HepG2 (cell line): ENCODE measurements at regions not wholly inside any gene's neighbourhood (a gene's known extent, or its start where the extent isn't known, plus 50 kb on each side); places are given as distances from the start of the nearest gene placed in this dataset.

ENCODE experiments used
- ATAC-seq: fragments of 200-7000 bp; cut with Tn5 transposase; 3 replicates; pipeline ENCODE4 v1.9.1; 2020; ENCODE audit warnings: mild to moderate bottlenecking, moderate library complexity
- BruUV-seq: library from RNA; stranded (reverse); fragments of 400-500 nt; replicated peaks from 2 replicates; lab custom pipeline; 2021; lab: Mats Ljungman, UMichigan
- CTCF ChIA-PET: fragments of 300-600 bp; formaldehyde crosslinking; extraction: SDS; loops from one replicate; lab custom pipeline; 2021; ENCODE audit warnings: low total read pairs, inconsistent platforms, low intra/inter-chr PET ratio; lab: Yijun Ruan, JAX
- POLR2A ChIA-PET: fragments of 350-600 bp; sonication (Branson Sonifier 250); formaldehyde crosslinking; loops from one replicate; lab custom pipeline; 2020; ENCODE audit warnings: antibody characterized with exemption, inconsistent platforms; lab: Yijun Ruan, JAX
- DNase-seq: peaks from one replicate; pipeline ENCODE4 v3.0.0-alpha.2; 2015; ENCODE audit warnings: low spot score
- FAIRE-seq: peaks from 3 replicates; lab custom pipeline; 2011; peaks lifted over from hg19 to GRCh38; lab: Jason Lieb, UNC
- H2AFZ ChIP-seq: one replicate; pipeline ENCODE4 v1.6.1; 2011; ENCODE audit warnings: low read length, inconsistent platforms
- H3K27ac ChIP-seq: fragments of 300-600 bp; 3 replicates; pipeline ENCODE4 v1.8.0; 2011; ENCODE audit warnings: mixed run types, mild to moderate bottlenecking, mixed read lengths, low read length, inconsistent platforms; ENCODE audit not compliant: insufficient read depth; ENCODE audit errors: extremely low read length
- H3K27me3 ChIP-seq, 2 experiments: fragments of 200-600 bp in 1 of 2; 2 replicates in 1 of 2; 3 replicates in 1 of 2; pipeline versions ENCODE4 v1.6.0 to v1.8.0; 2011; ENCODE audit warnings: low read length in 2 of 2, mild to moderate bottlenecking in 2 of 2, moderate library complexity in 2 of 2, inconsistent platforms in 1 of 2; ENCODE audit not compliant: insufficient read depth in 2 of 2, control insufficient read depth in 1 of 2
- H3K36me3 ChIP-seq, 2 experiments: fragments of 200-600 bp in 1 of 2; replicated peaks in 1 of 2; 2 replicates in 1 of 2; 3 replicates in 1 of 2; pipeline versions ENCODE4 v1.5.1 to v1.8.0; 2011; ENCODE audit warnings: low read length in 2 of 2, inconsistent platforms in 1 of 2; ENCODE audit not compliant: insufficient read depth in 2 of 2, control insufficient read depth in 1 of 2
- H3K4me1 ChIP-seq: 2 replicates; pipeline ENCODE4 v1.5.1; 2012; ENCODE audit warnings: low read length, inconsistent platforms; ENCODE audit not compliant: insufficient read depth
- H3K4me2 ChIP-seq: 2 replicates; pipeline ENCODE4 v1.6.0; 2011; ENCODE audit warnings: low read depth, low read length, inconsistent platforms
- H3K4me3 ChIP-seq, 3 experiments: fragments of 200-600 bp in 1 of 3; sonication (generic), shearing (Covaris generic) in 1 of 3; replicated peaks in 1 of 3; 2 replicates each; pipeline ENCODE4 v1.5.1; 2011 to 2016; ENCODE audit warnings: low read length in 3 of 3, inconsistent platforms in 2 of 3, low read depth in 2 of 3, mild to moderate bottlenecking in 2 of 3, control low read depth in 1 of 3, mixed read lengths in 1 of 3; ENCODE audit not compliant: insufficient read depth in 1 of 3
- H3K79me2 ChIP-seq: one replicate; pipeline ENCODE4 v1.6.1; 2011; ENCODE audit warnings: low read length, inconsistent platforms; ENCODE audit not compliant: insufficient read depth
- H3K9ac ChIP-seq: 2 replicates; pipeline ENCODE4 v1.6.0; 2011; ENCODE audit warnings: mild to moderate bottlenecking, low read depth, low read length, inconsistent platforms; ENCODE audit not compliant: insufficient read depth
- H3K9me3 ChIP-seq: 2 replicates; pipeline ENCODE4 v1.5.1; 2012; ENCODE audit warnings: mild to moderate bottlenecking, low read length
- H4K20me1 ChIP-seq: 2 replicates; pipeline ENCODE4 v1.6.0; 2011; ENCODE audit warnings: inconsistent platforms, mild to moderate bottlenecking, low read length, moderate library complexity; ENCODE audit not compliant: insufficient read depth
- ADNP ChIP-seq: sonication (generic); formaldehyde crosslinking; IDR thresholded peaks from 2 replicates; pipeline ENCODE4 v1.4.0; 2020; ENCODE audit warnings: missing genetic modification reagents
- HNRNPL ChIP-seq: fragments of 200-400 bp; formaldehyde crosslinking; IDR thresholded peaks from 2 replicates; pipeline ENCODE4 v1.6.1; 2017; ENCODE audit warnings: mild to moderate bottlenecking, low read depth, low read length
- ISL2 ChIP-seq: sonication (generic); formaldehyde crosslinking; IDR thresholded peaks from 2 replicates; pipeline ENCODE4 v1.5.0; 2020; ENCODE audit warnings: missing genetic modification reagents
- MAFG ChIP-seq: sonication (generic); formaldehyde crosslinking; IDR thresholded peaks from 2 replicates; pipeline ENCODE4 v1.5.1; 2020; ENCODE audit warnings: mild to moderate bottlenecking, missing genetic modification reagents
- RFXAP ChIP-seq: sonication (generic); formaldehyde crosslinking; IDR thresholded peaks from 2 replicates; pipeline ENCODE4 v1.4.0; 2020; ENCODE audit warnings: missing genetic modification reagents, borderline replicate concordance
- RXRA ChIP-seq: sonication (generic); formaldehyde crosslinking; IDR thresholded peaks from 2 replicates; pipeline ENCODE4 v1.5.1; 2020; ENCODE audit warnings: missing genetic modification reagents
- THAP8 ChIP-seq: sonication (generic); formaldehyde crosslinking; IDR thresholded peaks from 2 replicates; pipeline ENCODE4 v1.5.1; 2020; ENCODE audit warnings: missing genetic modification reagents, mild to moderate bottlenecking, borderline replicate concordance
- ZBTB21 ChIP-seq: sonication (generic); formaldehyde crosslinking; IDR thresholded peaks from 2 replicates; pipeline ENCODE4 v1.4.0; 2020; ENCODE audit warnings: missing genetic modification reagents
- ZNF644 ChIP-seq: IDR thresholded peaks from 2 replicates; pipeline ENCODE4 v1.6.1; 2016; ENCODE audit warnings: low read depth
- WGBS: methylation state at CpG from one replicate; pipeline ENCODE4 v1.1.6; 2017; ENCODE audit warnings: low lambda C conversion rate; 5-methylcytosine and 5-hydroxymethylcytosine counted together
- in situ Hi-C: cut with HindIII; loops from 2 replicates; pipeline ENCODE4 v1.10.0; 2017; ENCODE audit warnings: low pct_unique_long_range_greater_than_20kb; ENCODE audit not compliant: extremely low pct_ligation_motif_present
- intact Hi-C: fragments of 100-400 bp; cut with micrococcal nuclease; formaldehyde crosslinking; loops from one replicate; pipeline ENCODE4 v1.10.0; 2022; ENCODE audit not compliant: unreplicated experiment
- TF ChIP-seq, protein P1 (sequence below): sonication (generic); formaldehyde crosslinking; IDR thresholded peaks from 2 replicates; pipeline ENCODE4 v1.4.0; 2020; ENCODE audit warnings: mild to moderate bottlenecking, missing genetic modification reagents

GRCh38 chr18:41820784-41821183 lies 134.2 kb upstream of the PIK3C3 start:
- TF ChIP-seq, protein P1, sequence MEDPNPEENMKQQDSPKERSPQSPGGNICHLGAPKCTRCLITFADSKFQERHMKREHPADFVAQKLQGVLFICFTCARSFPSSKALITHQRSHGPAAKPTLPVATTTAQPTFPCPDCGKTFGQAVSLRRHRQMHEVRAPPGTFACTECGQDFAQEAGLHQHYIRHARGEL (CRISPR knock-in tag): no peak
- TF ChIP-seq ZBTB21 (CRISPR knock-in tag): no peak
- no peak for TF ChIP-seq ISL2 (CRISPR knock-in tag)
- no peak for TF ChIP-seq RFXAP (CRISPR knock-in tag)
- no peak for TF ChIP-seq ADNP (CRISPR knock-in tag)
- ChIA-PET POLR2A (no interaction called here), CTCF (no interaction called here)
- FAIRE-seq (no peak), DNase-seq (no peak), ATAC-seq (no peak)
- Histone ChIP-seq H3K9me3 (no peaks in the 10 kb centered on the region), H3K9ac (no peak overlapping the region), H2AFZ (no peak overlapping the region), H3K27me3 (no peaks in the 10 kb centered on the region), H3K4me3 (no peak overlapping the region), H3K4me1 (no peaks in the 10 kb centered on the region), H3K4me2 (no peak overlapping the region), H3K79me2 (no peaks in the 10 kb centered on the region), H4K20me1 (no peaks in the 10 kb centered on the region), H3K27ac (no peak overlapping the region), H3K36me3 (no peaks in the 10 kb centered on the region)
- intact Hi-C loops (no loop called here), in situ Hi-C loops (no loop called here)
- BruUV-seq: no TSS peak
- WGBS: 3% methylated on average over 3 of the region's 3 CpGs

- no peaks in the 10 kb centered on the region for H3K27me3 ChIP-seq
- in situ Hi-C loops (no loop called here), intact Hi-C loops (no loop called here)
- no peak overlapping the region for H3K9ac ChIP-seq
- H3K27ac ChIP-seq: no peak overlapping the region
- ATAC-seq (no peak), FAIRE-seq (no peak), DNase-seq (no peak)
- H3K4me2 ChIP-seq: no peak overlapping the region
- H3K79me2 ChIP-seq: no peaks in the 10 kb centered on the region
- H4K20me1 ChIP-seq: no peaks in the 10 kb centered on the region
- POLR2A ChIA-PET: no interaction called here
- WGBS: 4% methylated on average over 11 of the region's 11 CpGs
- no TSS peak for BruUV-seq
- H3K4me3 ChIP-seq: no peak overlapping the region
- no peaks in the 10 kb centered on the region for H3K9me3 ChIP-seq
- no peak overlapping the region for H2AFZ ChIP-seq
- CTCF ChIA-PET: no interaction called here
- H3K36me3 ChIP-seq: no peaks in the 10 kb centered on the region
- H3K4me1 ChIP-seq: no peaks in the 10 kb centered on the region
- TF ChIP-seq HNRNPL: no peak
- no peak for TF ChIP-seq THAP8
- no peak for TF ChIP-seq ZNF644 (CRISPR knock-in tag)
- no peak for TF ChIP-seq RXRA
- TF ChIP-seq MAFG (CRISPR knock-in tag): no peak
These were observed 136.4 kb upstream of the PIK3C3 start for GRCh38 chr18:41818381-41819355.
